ENCODE measurements at regions not wholly inside any gene's neighbourhood (a gene's known extent, or its start where the extent isn't known, plus 50 kb on each side); places are given as distances from the start of the nearest gene placed in this dataset.
A peak's percentile ranks its signal among the peaks of the same experiment; 100 is the strongest.

DNA sequence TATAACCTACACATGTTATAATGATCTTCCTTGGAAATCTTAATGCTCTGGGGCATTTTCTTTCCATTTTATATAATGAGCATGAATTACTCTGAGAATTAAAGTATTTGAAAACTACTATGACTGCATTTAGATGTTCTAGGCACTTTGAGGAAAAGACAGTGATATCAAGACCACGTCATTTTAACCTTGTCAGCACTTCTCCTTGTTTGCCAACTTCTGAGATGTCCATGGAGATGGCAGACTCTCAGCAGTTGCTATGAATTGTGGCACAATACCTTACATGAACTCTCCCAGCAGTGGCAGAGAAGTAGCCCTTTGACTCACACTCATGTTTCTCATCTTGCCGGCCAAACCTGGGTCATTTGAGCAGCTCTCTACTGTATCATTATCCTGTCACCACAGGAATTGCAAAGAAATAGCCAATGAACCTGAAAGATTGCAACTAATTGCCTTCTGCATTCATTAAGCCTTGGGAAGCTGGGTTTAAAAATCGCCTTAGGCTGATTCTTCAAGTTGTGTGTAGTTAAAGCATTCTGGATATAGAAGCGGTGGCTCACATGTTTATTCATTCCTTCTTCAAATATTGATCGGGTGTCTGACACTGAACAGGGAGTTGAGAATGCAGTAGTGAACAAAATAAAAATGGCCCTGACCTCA lies 272.2 kb upstream of the CFAP20DC start:
- no peak for DNase-seq

DNA sequence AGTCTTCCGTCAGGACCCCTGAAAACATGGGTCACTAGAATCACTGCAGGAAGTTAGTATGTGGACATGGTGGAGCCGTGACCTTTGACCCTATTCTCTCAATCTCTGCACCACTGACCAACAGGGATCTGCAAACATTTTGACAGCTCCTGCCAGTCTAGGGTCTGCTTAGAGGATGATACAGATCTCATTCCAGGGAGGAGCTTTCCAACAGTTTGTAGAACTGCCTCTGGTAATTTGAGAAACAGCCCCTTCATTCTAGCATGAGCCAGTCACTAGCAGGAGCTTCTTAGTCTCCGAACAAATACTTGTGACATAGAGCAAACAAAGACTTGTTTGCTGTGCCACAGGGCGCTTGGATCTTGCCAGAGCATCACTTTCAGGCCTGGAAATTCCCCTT lies 270.3 kb upstream of the CFAP20DC start:
- DNase-seq, result peak; percentile 93

DNA sequence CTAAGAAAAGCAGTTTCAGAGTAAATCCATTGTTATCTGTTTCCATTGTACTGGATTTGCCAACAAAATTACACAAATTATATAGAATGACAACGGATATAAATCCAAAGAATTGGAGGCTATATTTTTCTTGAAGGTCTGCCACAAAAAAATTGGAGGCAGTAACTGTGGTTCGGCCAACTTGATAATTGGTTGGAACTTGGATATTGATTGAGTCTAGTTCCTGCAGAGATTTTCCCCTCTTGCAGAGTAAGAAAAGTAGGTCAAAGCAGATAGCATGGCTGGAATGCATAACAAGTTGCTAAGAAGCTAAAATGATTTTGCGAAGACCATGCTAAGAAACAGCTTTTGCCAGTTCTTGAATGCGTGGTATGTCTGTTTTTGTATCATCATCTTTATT lies 269.6 kb upstream of the CFAP20DC start:
- DNase-seq, result no peak

DNA sequence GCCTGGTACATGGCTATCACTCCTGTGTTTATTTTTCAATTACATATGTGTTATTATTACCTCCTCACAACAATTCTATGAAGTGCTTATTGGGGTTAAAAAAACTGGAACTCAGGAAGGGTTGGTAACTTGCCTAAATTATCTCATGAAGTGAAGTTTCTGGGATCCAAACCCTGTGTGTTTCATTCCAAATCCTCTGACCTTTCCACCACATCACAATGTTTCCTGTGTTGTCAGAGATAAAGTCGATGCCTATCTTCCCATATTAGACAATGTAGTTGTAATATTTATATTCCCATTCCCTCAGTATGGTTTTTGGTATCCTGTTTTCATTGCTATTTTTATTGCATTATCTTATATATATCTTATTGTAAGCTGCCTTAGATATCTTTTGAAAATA lies 269.1 kb upstream of the CFAP20DC start:
- DNase-seq, result no peak

DNA sequence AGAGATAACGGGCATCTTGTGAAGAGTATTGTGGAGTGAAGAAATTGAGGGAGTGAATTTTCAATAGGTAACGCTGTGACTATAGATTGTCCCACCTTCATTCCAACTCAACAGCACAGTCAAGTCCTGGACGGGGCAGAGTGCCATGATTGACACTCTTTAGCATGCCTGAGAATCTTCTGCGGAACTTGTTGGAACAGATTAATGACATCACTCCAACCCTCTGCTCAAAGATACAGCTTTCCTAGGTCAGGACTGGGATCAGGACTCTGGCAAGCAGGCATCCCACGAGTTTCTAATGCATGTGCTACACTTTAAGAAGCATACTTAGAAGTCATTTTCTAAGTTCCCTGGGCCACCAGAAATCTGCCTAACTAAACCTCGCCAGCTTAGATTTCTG lies 267.6 kb upstream of the CFAP20DC start:
- no peak for DNase-seq

DNA sequence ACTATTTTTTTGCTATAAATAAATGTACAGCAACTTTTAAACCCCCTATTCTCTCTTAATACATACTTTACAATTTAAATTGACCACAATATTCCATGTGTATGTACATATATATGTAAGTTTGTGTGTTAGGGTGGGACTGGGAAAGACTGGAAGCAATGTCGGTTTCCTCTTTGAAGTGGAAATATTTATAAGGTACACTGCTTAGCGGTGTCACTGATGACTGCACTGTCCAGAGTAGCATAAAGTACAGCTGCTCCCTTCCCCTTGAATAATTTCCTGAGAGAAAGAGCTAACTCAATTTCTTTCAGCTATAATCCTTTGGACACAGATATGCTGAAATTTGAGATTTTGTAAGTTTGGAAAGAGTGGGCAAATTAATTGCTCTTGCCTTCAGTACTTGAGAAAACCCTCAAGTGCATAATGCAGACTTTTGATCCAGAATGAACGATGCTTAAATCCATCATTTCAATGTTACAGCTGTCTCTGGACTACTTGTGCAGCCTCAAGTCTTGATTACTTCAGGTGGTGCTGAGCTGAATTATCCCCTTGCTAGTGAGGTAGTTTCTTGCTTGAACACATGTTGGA lies 267.0 kb upstream of the CFAP20DC start:
- no peak for DNase-seq

DNA sequence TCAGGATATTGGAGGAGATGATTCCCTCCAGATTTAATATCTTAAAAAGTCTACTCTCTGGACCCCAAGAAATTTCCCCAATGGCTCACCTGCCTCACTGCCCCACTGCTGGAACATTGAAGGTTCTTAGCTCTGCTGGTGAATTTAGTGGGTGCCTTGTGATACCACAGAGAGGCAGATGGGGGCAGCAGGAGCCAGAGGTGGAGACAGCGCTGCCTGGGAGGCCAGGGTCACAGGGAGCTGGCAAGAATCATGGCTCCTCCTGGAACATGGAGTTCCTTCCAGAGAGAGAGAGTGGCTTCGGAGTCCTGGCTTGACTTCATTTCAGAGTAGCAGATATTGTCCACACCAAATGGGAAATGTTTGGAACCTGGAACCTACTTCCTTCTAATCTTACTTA lies 263.5 kb upstream of the CFAP20DC start:
- peak; percentile 39 for DNase-seq

DNA sequence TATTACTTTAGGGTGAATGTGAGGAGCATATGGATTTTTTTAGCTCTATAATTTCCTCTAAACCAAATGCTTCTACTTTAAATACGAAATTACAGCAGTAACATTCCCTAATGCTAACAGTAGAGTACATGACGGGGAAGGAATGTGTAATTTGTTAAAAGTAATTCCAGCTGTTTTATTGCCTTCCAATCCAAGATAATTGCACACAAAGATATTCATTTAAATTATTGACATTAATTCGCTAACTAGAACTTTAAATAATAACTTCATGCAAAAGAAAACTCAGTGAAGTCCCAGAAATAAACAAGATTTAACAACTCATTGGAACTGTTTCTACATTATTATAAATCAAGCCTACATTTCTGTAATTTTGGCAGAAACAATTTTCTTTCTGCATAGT lies 261.4 kb upstream of the CFAP20DC start:
- DNase-seq, result no peak

DNA sequence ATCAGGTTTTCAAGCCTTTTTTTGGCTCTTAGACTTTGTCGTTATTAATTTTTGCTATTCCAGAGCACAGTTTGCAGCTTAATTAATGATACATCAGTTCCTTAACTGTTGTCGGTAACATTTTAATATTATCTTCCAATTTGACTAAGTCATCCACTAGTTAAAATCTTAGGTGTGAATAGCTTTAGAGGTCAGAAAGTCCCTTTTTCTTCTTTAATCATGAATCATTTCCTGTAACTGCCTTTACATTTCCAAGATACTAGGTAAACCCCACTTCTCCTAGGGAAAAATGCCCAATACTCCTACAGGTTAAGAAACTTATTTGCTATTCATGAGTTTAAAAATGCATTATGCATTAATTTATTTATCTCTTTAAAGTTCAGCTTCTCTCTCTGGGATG lies 260.9 kb upstream of the CFAP20DC start:
- DNase-seq, result no peak

DNA sequence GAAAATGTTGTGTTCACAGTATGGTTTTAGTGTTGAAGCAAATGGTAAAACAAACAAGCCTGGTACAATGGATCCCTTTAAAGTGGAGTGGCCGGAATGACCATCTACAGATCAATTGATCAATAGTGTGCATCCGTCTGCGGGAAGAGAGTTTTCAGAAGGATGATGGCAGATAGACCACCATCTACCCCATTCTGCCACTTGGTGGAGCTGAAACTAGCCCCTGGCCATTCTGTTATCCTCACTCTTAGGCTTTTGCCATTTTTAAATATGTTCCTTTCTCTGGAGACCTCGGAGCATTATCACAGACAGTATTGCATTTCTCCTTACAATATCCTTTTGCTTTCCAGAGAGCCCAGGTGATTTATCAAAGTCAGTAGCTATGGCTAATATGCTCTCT lies 258.9 kb upstream of the CFAP20DC start:
- no peak for DNase-seq

DNA sequence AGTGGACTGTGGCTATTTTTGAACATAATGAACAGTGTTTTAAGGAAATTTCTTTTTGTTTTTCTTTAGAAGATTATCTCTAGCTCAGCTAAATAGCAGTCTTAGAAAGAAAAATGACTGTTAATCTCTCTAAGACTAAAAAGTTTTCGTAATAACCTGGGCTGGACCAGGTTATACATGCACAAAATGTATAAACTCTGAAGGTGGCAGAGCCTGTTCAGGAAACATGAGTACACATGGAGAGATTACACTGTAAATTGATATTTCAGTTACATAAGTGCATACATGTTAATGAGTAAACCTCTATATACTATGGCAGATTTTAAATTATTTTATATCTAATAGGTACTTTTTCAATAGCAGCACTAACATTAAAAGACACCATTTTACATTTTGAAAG lies 258.2 kb upstream of the CFAP20DC start:
- DNase-seq, result no peak

DNA sequence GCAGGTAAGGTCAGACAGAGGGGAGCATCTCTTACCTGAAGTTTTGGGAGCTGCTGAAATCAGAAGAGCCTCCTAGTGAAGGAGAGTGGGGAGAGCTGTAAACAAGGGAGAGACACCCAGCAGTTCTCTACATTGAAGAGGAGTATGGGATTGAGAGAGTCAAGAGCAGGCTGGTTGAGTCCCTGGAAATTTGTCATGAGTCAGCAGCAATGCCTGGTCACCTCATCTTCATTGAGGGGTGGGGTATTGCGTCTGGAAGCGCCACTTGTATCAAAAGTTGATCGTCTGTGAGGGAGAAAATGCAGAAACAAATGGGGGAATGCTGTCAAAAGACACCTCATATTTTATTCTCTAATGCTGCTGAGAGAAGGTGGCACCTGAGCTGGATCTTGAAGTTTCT lies 256.6 kb upstream of the CFAP20DC start:
- no peak for DNase-seq

DNA sequence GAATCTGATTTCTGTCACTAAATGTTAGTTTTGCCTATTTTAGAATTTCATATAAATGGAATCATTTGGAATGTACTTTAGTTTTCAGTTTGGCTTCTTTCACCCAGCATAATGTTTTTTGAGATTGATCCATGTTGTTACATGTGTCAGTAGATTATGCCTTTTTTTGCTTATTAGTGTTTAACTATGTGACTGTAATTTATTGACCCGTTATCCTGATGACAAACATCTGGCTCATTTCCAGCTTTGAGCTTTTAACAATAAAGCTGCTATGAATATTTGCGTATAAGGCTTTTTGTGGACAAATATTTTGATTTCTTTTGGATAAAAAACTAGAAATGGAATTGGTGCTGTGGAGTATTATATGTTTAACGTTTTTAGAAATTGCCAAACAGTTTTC lies 254.5 kb upstream of the CFAP20DC start:
- DNase-seq, result no peak

DNA sequence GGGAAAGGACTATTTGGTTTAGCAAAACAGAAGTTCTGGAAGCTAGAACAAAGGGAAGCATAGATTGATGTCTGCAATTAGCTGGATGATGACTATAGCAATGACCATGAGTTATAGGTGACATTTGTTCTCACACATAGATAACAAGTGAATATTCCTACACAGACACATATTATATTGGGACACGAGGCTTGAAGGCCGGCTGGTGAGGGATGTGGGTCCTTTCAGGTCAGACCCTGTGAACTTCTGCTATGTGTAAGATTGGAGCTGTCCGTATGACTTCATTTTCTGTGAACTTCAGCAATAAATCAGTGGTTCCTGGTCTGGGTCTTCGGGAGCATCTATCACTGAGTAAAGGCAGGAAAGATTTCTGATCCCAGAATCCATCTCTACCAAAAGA lies 253.6 kb upstream of the CFAP20DC start:
- DNase-seq, result no peak

DNA sequence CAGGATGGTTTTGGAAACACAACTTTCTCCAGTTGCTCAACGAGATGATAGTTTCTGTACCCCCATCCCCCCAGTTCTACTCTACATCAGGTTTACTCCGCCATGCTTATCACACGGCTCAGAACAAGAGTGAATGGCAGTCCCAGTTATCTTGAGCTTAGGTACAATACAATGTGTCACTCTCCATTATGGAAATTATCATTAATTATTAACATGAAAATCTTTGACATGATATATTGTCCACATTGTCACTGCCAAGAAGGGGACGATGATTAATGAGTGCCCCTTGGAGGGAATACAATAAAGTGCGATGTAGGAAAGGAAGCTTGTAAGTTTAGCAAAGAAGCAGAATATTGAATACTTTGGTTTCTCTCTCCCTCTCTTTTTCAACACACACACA lies 252.6 kb upstream of the CFAP20DC start:
- no peak for DNase-seq

DNA sequence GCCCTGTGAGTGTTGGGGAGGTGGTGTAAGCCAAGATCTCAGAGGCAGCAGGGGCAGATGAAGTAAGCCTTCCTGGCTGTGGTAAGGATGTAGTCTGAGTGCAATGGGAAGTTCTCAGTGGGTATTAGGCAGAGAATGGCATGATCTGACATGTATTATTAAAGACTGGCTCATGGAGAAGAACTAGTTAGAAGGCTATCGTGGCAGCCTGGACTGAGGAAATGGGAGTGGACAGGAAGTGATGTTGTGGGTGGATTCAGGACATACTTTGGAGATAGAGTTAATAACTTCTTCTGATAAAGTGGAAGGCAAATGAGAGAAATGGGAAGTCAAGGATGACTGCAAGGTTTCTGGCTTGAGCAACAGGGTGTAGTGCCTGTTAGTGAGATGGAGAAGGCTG lies 250.9 kb upstream of the CFAP20DC start:
- DNase-seq, result no peak

DNA sequence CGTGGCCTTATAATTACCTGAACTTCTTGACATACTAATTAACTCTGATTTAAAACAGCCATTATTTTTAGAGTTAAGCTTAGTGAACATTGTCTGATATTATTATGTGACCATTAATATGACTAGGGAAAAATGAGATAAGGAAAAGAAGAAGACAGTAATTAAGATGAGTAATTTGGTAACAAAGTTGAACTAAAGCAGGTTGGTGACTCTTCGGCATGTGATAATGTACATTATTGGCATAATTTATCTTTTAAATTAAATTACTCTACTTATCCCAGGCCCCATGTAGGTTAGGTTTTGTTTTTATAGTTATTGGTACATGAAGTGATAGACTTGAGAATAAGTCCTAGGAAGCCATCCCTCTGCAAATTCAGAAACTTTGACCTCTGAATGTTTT lies 249.7 kb upstream of the CFAP20DC start:
- no peak for DNase-seq

DNA sequence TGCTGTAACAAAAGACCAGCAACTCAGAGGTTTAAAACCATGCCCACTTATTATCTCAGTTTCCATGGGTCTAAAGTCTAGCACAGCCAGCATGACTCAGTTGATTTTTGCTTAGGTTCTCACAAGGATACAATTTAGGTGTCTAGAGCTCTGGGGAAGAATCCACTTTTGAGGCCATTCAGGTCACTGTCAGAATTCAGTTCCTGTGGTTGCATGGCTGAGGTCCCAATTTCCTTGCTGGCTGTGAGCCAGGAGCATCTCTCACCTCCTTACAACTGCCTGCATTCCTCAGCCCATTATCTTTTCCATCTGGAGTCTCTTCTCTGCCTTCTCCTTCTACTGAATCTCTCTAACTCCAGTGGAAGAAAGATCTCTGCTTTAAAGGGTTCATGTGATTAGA lies 240.5 kb upstream of the CFAP20DC start:
- DNase-seq, result no peak

DNA sequence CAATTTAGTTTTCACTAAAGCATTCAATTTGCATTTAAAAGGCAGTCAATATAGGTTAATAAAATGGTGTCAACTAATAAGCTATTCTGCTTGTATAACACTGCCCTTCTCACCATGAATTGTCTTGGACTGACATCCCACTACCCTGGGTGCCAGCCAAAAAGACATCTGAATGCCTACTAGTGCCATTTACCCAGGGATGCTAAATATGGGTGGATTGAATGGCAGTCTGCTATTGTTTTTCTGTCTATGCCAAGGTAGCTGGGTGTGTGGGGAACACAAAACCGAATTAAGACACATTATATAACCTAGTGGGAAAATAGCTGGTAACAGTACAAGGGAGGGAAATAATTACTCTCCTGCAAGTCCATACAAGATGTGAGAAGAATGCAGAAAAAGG lies 240.0 kb upstream of the CFAP20DC start:
- no peak for DNase-seq

DNA sequence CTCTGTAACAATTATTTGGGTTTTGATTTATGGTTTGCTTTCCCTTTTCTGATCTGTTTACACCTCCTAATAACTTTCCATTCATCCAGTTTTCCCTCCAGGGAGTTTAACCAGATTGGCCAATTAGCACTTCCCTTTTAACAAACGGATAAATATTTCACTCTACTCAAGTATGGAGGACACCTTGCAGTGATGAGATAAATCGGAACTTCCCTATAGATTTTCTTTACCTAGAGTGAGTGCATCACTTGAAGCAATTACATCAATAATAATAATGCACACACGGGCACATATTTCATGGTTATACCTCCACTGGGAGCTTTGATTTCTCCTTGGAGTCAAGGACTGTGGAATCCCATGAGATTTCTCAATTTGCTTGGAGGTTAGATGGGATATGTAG lies 239.1 kb upstream of the CFAP20DC start:
- no peak for DNase-seq

DNA sequence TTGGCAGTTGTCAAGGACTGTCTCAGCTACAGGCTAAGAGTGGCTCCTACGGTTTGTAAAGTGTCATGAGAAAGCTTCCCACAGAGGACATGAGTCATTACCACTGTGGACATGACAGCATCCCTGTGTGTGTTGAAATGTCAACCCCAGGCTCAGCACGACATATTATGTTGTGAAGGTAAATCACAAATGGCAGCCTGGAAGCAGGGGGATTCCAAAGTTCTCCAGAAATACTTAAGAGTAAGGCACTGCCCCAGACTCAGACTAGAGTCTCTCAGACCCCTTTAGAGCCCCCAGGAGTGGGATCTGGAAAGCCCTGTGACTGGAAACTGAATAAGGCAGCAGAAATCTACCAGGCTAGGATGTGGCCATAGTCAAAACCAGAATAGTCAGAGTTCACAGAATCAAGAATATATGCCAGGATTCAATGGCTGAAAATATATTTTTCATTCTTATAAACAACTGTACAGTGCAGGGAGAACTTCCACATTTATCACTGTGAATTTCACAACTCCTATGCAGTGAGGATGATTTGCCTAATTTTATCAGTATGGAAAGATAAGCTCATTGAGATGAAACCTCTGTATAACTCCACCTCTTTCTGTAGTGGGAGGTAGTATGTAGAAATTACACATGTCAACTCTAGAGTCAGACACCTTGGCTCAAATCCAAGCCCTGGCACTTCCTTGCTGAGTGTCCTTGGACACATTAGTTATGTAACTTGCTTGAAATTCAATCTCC lies 237.1 kb upstream of the CFAP20DC start:
- DNase-seq, result no peak

DNA sequence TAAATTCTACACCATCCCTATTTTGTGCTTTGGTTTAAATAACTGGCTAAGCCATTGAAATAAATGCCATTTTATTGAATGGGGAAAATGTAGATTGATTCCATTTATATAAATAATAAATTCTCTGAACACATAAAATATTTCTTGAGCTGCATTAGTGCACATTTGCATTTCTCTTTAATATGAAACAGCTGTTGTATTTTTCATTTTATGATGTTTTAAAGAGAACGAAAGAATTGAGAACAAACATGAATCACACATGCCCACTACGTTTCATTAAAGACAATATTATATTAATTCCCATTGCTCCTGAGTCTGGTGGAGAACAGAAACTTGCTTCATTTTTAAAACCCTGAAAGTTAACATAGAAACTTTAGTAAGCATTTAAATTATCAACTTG lies 235.7 kb upstream of the CFAP20DC start:
- no peak for DNase-seq

DNA sequence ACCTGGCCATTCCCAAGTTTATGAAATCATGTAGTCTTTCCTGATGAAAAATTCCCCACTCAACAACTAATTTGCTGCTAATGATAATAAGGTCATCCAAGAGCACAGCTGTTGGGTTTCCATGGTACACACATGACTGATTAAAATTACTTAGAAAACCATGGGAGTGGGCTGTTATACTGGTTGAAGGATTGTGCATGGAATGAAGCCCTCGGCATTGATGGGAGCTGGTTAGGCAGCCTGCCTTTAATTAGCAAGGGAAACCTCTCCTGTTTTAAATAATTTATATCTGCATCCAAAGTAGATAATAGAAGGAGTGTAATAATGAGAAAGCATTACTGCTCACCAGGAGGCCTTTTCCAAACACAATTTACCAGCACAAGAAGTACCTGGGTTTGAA lies 235.1 kb upstream of the CFAP20DC start:
- DNase-seq, result no peak

DNA sequence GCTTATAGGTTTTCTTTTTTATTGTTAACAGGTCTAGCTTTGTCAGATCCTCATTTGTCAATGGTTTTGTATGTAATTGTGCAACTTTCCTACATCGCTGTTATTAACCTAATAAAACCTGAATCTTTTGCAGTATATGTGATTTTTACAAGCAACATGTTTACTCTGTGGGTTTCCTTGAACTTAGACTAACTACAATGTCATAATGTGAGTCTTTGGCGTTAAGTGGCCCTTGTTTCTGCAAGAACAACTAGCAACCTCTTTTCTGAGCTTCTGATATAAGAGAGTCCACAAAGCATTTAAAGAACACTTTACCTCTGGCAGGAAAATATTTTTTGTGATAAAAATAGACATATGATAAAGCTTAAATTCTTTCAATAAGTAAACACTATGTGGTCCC lies 230.3 kb upstream of the CFAP20DC start:
- no peak for DNase-seq

DNA sequence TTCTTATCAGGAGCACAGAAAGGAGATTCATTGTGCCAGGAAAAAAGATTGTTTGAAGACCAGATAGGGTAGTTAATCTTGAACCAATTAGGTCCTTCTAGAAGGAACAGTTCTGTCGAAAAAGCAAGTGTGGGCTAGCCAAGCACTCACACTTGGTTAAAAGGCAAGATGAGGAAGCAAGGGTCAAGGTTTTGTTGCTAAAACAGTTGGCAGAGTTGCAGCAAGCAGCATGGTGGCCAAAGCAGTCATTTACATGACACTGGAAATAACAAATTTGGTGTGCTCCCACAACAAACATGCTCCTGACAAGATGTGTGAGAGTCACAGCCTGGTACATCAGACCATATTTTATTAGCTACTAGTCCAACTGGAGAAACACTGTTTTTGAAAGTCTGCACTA lies 228.0 kb upstream of the CFAP20DC start:
- no peak for DNase-seq
